Globus pallidus (tissue), 1 donor: ENCODE measurements at regions not wholly inside any gene's neighbourhood (a gene's known extent, or its start where the extent isn't known, plus 50 kb on each side); places are given as distances from the start of the nearest gene placed in this dataset.
"Not testable (repeated sequence)": the region's sequence is repeated elsewhere in the genome, so short reads cannot be mapped to it uniquely, and the experiment has no call there.

Experiments
- DNase-seq: peaks from one replicate; pipeline ENCODE4 v3.0.0-alpha.2; 2015; ENCODE audit warnings: low spot score

DNA sequence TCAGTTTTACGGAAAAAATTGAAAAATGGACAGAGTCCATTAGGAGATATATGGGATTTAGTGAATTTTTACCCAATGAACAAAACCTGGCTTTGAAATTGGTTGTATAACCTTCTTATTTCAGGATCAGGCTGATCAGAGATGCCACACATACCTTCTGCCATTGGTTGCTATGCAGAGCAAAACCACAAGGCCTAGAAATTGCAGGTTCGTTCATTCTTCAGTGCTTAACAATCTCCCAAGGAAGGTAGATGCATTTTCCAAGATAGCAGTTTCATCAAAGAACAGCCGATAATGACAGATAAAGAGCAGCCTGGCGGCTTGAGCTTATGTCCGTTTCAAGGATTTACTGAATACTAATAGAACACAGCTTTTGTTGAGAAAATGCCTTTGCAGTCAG is 868.8 kb downstream of the EPHA4 start:
- DNase-seq, result no peak

DNA sequence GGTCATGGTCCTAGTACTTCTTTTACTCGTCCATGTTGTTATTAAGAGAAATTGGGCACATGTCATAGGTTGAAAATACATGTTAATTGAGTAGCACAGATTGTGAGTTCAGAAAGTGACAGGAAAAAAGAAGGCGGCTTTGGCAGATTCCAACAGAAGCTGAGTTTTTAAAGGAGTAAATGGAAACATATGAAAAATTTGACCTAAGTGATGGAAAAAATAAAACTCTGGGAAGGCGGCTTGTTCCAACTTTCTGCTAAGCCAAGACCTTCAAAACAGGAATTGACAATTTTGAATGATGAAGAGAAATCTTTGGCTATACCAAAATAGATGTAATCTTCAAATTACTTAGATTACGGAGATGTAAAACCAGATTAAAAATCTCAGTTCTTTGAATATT is 868.0 kb downstream of the EPHA4 start:
- no peak for DNase-seq

DNA sequence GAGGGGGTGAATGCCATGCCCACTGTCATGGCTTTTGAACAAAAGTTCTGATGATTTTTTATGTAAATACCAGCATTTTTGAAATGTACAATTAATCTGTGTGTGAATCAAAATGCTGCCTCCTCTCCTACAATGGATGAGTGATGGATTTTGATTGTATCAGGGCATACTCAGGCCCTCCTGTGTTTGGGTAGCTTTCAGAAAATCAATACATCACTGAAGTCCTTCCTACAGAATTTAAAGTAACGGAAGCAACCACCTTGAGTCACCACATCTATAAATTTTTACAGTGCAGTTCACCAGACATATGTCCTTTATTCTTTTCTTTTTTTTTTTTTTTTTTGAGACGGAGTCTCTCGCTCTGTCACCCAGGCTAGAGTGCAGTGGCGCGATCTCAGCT is 867.3 kb downstream of the EPHA4 start:
- no peak for DNase-seq

DNA sequence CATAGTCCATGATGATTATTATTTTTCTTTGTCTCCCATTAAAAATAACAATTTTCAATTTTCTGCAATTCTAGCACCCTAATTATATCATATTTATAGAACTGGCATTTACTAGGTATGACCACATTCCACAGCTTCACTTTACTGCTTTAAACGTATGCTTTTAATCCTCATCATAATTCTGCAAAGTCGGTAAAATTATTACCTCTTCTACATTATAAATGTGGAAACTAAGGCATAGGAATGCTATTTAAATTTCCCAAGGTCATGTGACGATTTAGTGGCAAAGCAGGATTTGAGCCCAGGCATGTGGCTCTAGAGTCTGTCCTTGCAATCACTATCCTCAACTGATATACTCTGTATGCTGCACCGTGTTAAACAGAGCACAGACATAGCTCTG is 866.4 kb downstream of the EPHA4 start:
- no peak for DNase-seq

DNA sequence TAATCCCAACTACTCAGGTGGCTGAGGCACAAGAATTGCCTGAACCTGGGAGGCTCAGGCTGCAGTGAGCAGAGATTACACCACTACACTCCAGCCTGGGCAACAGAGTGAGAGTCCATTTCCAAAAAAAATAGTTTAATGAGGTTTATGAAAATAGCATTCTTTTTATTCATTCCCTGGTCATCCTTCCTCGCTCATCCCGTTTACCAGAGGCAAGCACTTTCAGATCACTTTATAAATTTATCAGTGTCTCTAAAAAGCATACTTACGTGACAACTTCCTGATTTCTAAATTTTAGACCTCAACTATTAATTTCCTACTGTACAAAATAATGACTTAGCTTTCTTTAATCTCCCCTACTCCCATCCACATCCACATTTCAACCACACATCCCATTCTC is 864.8 kb downstream of the EPHA4 start:
- DNase-seq, result no peak

GRCh38 chr2:220708366-220708765 is 863.7 kb downstream of the EPHA4 start:
- DNase-seq, result no peak

DNA sequence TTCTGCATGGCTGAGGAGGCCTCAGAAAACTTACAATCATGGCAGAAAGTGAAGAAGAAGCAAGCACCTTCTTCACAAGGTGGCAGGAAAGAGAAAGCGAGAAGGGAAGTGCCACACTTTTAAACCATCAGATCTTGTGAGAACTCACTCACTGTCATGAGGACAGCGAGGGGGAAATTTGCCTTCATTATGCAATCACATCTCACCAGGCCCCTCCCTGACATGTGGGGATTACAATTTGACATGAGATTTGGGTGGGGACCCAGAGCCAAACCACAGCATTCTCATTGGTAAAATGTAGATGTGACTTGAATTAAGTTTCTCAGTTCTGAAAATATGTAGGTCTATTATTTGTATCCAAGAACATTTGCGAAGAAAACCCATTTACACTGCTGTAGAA is 854.8 kb downstream of the EPHA4 start:
- DNase-seq, result no peak

- no peak for DNase-seq
Observed at GRCh38 chr2:220736778-220737177, 835.3 kb downstream of the EPHA4 start.

DNA sequence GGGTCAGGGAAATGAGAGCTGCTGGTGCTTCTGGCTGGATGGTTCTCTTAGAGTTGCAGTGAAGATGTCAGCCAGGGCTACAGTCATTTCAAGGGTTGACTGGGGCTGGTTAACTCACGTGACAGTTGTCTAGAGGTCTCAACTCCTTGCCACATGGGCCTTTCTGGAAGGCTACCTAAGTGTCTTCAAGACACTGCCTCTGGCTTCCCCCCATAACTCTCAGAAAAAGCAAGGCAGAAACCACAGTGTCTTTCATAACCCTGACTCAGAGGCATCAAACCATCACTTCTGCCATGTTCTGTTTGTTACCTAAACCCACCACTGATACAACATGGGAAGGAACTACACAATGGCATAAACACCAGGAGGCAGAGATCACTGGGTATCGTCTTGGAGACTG is 828.9 kb downstream of the EPHA4 start:
- no peak for DNase-seq

GRCh38 chr2:220744861-220745260 is 827.2 kb downstream of the EPHA4 start:
- DNase-seq, result no peak

- DNase-seq, result no peak
Observed at GRCh38 chr2:220745682-220746081, 826.4 kb downstream of the EPHA4 start.

DNA sequence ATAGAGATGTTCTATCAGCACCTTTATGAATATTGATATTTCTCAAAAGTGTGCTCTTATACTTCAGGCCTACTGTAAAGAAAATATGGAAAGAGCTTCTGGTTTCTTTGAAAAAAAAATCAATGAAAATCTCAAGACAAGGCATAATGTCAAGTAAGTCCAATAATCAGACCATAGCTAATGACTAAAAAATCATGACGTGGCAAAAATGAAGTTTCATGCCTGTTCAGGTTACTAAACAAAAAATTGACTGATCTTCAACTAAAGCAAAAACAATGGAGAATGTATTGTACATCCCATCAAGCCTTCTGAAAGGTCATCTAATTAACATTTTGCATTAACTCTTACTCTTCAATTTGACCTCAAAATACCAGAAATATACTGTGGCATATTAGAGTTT is 824.4 kb downstream of the EPHA4 start:
- no peak for DNase-seq

DNA sequence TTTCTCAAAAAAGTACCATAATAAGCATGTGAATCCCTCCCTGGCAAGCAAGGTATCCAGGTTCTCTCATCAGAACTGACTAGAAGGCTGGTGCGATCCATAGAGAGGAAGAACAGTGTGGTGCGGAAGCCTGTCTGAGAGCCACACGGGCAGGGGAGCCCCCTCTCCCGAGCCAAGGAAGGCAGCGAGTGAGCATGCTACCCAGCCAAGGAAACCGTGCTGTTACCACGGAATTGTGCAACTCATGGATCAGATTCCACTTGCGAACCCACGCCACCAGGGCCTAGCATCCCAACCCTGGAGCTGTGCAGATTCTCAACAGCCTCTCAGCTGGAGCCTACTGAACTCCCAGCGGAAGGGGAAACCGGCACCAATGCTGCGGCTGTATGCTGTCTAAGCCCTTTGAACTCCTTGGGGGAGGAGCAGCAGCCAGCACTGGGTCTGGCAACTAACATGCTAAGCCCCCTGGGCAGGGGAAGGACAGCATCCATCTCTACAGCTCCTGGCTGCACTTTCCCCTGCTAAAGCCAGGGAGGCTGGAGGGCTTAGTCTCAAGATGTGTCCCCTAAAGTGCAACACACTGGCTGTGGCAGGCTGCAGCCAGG is 823.1 kb downstream of the EPHA4 start:
- DNase-seq, result no peak

GRCh38 chr2:220753486-220753885 is 818.6 kb downstream of the EPHA4 start:
- no peak for DNase-seq

- no peak for DNase-seq
Observed at GRCh38 chr2:220756653-220757052, 815.5 kb downstream of the EPHA4 start.

DNA sequence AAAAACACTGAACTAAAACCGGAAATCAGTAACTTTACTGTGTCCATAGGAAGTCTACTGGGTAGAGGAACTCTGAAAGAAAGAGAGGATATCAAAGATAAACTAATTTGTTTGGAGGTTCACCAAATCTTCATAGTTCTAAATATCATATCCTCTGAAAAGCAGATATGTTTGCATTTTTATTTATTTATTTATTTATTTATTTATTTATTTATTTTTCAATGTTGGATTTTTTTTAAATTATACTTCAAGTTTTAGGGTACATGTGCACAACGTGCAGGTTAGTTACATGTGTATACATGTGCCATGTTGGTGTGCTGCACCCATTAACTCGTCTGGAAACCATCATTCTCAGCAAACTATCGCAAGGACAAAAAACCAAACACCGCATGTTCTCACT is 813.7 kb downstream of the EPHA4 start:
- DNase-seq, result not testable (repeated sequence)

- no peak for DNase-seq
Observed at GRCh38 chr2:220764171-220764570, 807.9 kb downstream of the EPHA4 start.

DNA sequence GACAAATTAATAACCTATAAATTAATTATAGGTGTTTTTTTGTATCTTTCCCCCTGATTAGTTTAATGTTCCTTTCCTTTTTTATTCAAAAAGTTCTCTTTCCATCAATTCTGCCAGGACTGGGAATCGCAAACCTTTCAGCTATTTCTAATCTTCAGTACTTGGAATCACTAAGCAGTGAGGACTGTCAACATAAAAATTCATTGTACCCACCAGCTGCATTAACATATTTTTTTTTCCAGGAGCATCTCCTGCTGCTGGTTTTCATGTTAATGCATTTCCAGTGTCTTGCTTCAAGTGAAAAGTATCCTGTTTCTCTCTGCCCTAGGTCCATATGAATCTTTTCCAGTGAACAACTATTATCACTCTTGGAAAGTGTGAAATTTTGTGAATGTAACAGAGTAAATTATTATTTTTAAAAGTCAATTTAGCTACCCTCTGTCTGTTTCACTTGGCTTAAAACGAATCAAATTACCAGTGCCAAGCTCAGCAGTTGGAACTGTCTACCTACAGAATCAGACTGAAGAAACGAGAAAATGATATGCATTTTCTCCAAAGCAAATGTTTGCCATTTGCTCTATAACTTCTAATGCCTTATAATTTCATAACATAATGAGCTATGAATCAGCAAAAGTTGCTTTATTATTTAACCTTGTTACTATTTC is 804.4 kb downstream of the EPHA4 start:
- DNase-seq, result no peak

DNA sequence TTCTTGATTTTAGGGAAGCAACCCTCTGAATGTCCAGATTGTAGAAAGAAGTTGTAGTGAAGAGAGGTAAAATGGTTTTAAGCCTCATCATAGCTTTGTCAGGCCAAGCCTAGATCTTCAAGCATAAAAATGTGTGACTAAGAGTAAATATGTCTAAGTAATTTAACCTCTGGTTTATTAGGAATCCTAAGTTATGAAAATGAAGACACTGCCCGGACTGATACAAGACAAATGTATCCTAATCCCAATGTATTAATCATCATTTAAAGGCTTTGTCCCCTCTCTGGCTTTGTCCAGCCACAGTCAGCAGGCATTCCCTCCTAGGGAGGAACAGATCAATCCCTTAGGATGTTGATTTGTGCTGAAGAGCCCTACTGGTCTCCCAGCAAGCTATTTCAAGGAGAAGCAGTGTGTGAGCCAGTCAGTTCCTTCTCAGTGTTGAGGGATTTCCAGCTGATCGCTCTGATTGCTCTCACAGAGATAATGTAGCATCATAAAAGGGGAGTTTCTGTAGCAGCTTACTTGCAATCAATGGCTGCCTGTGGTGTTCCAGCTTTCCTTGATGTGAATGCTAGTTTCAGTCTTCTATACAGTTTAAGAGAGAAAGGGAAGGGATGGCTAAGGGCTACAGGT is 796.1 kb downstream of the EPHA4 start:
- DNase-seq, result no peak

DNA sequence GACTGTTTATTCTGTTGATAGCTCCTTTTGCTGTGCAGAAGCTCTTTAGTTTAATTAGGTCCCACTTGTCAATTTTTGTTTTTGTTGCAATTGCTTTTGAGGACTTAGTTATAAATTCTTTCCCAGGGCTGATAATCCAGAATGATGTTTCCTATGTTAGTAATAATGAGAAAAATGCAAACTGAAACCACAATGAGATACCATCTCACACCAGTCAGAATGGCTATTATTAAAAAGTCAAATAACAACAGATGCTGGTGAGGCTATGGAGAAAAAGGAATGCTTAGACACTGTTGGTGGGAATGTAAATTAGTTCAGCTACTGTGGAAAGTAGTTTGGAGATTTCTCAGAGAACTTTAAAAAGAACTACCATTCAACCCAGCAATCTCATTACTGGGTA is 793.0 kb downstream of the EPHA4 start:
- DNase-seq, result not testable (repeated sequence)

- DNase-seq, result no peak
Observed at GRCh38 chr2:220779511-220779910, 792.6 kb downstream of the EPHA4 start.

GRCh38 chr2:220779931-220780330 is 792.2 kb downstream of the EPHA4 start:
- peak; percentile 53 for DNase-seq

DNA sequence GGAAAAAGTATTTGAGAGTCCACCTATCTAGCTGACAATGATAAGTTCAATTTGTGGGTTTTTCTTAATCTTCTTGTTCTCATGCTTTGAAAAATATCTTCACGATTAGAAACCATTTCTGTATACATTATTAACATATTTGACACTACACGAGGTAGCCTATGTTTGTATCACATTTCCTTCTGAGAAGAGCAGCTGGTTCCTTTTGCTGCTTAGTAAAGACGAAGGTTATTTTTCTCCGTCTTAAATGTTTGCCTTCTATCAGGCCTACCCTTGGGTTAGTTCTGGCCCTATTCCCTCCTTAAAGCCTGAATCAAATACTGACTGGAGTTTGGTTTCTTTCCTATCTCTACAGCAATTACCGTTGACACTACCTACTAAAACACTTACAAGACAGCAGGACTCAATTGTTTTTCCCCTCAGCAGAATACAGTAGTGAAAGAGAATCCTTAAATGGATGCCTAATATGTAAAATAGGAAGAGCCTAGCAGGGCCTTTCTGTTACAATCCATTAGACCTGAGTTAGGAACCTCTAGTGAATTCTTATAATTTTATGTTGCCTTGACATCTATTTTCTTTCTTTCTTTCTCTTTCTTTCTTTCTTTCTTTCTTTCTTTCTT is 790.4 kb downstream of the EPHA4 start:
- DNase-seq, result no peak
